Hematopoietic multipotent progenitor cell (in vitro differentiated cells): ENCODE measurements at regions not wholly inside any gene's neighbourhood (a gene's known extent, or its start where the extent isn't known, plus 50 kb on each side); places are given as distances from the start of the nearest gene placed in this dataset.
A peak's percentile ranks its signal among the peaks of the same experiment; 100 is the strongest.

Experiments used
- DNase-seq, 3 donors: peaks; one replicate each; pipeline ENCODE4 v3.0.0-alpha.2; 2011 to 2015; ENCODE audit warnings: low read depth in 2 of 3, low spot score in 2 of 3

GRCh38 chr4:89665662-89666061 lies 171.3 kb downstream of the SNCA start:
- DNase-seq = no peak

GRCh38 chr4:89664521-89664920 lies 172.4 kb downstream of the SNCA start:
- no peak for DNase-seq

- no peak for DNase-seq
Observed at GRCh38 chr4:89661173-89661899, 175.6 kb downstream of the SNCA start.

- no peak for DNase-seq
Observed at GRCh38 chr4:89660444-89661172, 176.4 kb downstream of the SNCA start.

- no peak for DNase-seq
Observed at GRCh38 chr4:89658701-89659024, 178.3 kb downstream of the SNCA start.

GRCh38 chr4:89657931-89658700 lies 178.8 kb downstream of the SNCA start:
- peak in 2 of 3 donors; percentile 14 to 59 for DNase-seq

- DNase-seq = no peak
Observed at GRCh38 chr4:89653012-89653411, 183.9 kb downstream of the SNCA start.

GRCh38 chr4:89645482-89645881 lies 191.5 kb downstream of the SNCA start:
- DNase-seq = no peak

- DNase-seq = no peak
Observed at GRCh38 chr4:89641367-89641687, 195.6 kb downstream of the SNCA start.

- DNase-seq = peak in 2 of 3 donors; percentile 22 to 44
Observed at GRCh38 chr4:89640620-89641366, 196.2 kb downstream of the SNCA start.

- no peak for DNase-seq
Observed at GRCh38 chr4:89639395-89639794, 197.6 kb downstream of the SNCA start.

GRCh38 chr4:89625599-89626293 lies 211.2 kb downstream of the SNCA start:
- DNase-seq = no peak

GRCh38 chr4:89619206-89619962 lies 217.6 kb downstream of the SNCA start:
- peak in 1 of 3 donors; percentile 4 for DNase-seq

GRCh38 chr4:89618151-89618550 lies 218.8 kb downstream of the SNCA start:
- DNase-seq = no peak

- no peak for DNase-seq
Observed at GRCh38 chr4:89617317-89617716, 219.6 kb downstream of the SNCA start.

- DNase-seq = no peak
Observed at GRCh38 chr4:89616382-89616781, 220.6 kb downstream of the SNCA start.

- no peak for DNase-seq
Observed at GRCh38 chr4:89615051-89615450, 221.9 kb downstream of the SNCA start.

GRCh38 chr4:89614155-89614554 lies 222.8 kb downstream of the SNCA start:
- no peak for DNase-seq

GRCh38 chr4:89610236-89610635 lies 226.7 kb downstream of the SNCA start:
- DNase-seq = no peak

GRCh38 chr4:89609756-89610155 lies 227.2 kb downstream of the SNCA start:
- no peak for DNase-seq
